Tibial artery (tissue), 4 donors: ENCODE measurements at regions not wholly inside any gene's neighbourhood (a gene's known extent, or its start where the extent isn't known, plus 50 kb on each side); places are given as distances from the start of the nearest gene placed in this dataset.

Experiments
- DNase-seq, 2 donors: peaks; one replicate each; pipeline ENCODE4 v3.0.0-alpha.2; 2019
- H3K27ac ChIP-seq, 2 donors: fragments of 200-600 bp; sonication (generic) in 1 of 2; 1 replicate in 1 of 2; 2 replicates in 1 of 2; pipeline ENCODE4 v1.5.1; 2018 to 2019; ENCODE audit warnings: mild to moderate bottlenecking in 1 of 2
- H3K27me3 ChIP-seq, 2 donors: fragments of 200-600 bp; sonication (generic) in 1 of 2; one replicate each; pipeline versions ENCODE4 v1.5.1 to v1.6.0; 2016 to 2019
- H3K36me3 ChIP-seq, 3 donors: fragments of 200-600 bp; sonication (generic) in 2 of 3; one replicate each; pipeline ENCODE4 v1.5.1; 2016 to 2019; ENCODE audit warnings: mild to moderate bottlenecking in 2 of 3
- H3K4me1 ChIP-seq, 4 donors: fragments of 200-600 bp; sonication (generic) in 2 of 4; 1 replicate in 3 of 4; 2 replicates in 1 of 4; pipeline ENCODE4 v1.5.1; 2016 to 2019
- H3K4me3 ChIP-seq, 2 donors: fragments of 200-600 bp; sonication (generic) in 1 of 2; 1 replicate in 1 of 2; 2 replicates in 1 of 2; pipeline ENCODE4 v1.5.1; 2018 to 2019; ENCODE audit warnings: mild to moderate bottlenecking in 2 of 2
- H3K9me3 ChIP-seq, 3 donors: fragments of 200-600 bp; sonication (generic) in 1 of 3; one replicate each; pipeline ENCODE4 v1.5.1; 2016 to 2019
- CTCF ChIP-seq, 2 experiments: fragments of 200-600 bp in 1 of 2; fragments of 450-650 bp in 1 of 2; IDR thresholded peaks; one replicate each; pipeline ENCODE4 v1.5.1; 2017 to 2019; ENCODE audit warnings: antibody characterized with exemption in 2 of 2, mild to moderate bottlenecking in 1 of 2, moderate library complexity in 1 of 2
- intact Hi-C: fragments of 100-400 bp; cut with DNase I; formaldehyde crosslinking; loops from one replicate; pipeline ENCODE4 v1.15.0; 2023; ENCODE audit warnings: low total_unique reads

- H3K4me3 ChIP-seq = no peak overlapping the region
- DNase-seq = no peak
- H3K27ac ChIP-seq = no peak overlapping the region
- peaks cover 0 to 11% (median 2%) of the 10 kb centered on the region in 4 donors for H3K4me1 ChIP-seq
- intact Hi-C loops = no loop called here
- no peaks in the 10 kb centered on the region for H3K9me3 ChIP-seq
- H3K36me3 ChIP-seq = no peaks in the 10 kb centered on the region
- TF ChIP-seq CTCF (IDR thresholded peaks at IDR 0.05) = no peak
- H3K27me3 ChIP-seq = no peaks in the 10 kb centered on the region
Observed at GRCh38 chr1:168941640-168942039, 164.8 kb upstream of the ATP1B1 start.

- intact Hi-C loops = no loop called here
- no peak for TF ChIP-seq CTCF (IDR thresholded peaks at IDR 0.05)
- H3K4me3 ChIP-seq = no peak overlapping the region
- no peak overlapping the region for H3K27ac ChIP-seq
- H3K4me1 ChIP-seq = peaks cover 0 to 11% (median 2%) of the 10 kb centered on the region in 4 donors
- H3K27me3 ChIP-seq = no peaks in the 10 kb centered on the region
- no peaks in the 10 kb centered on the region for H3K9me3 ChIP-seq
- no peak for DNase-seq
- H3K36me3 ChIP-seq = no peaks in the 10 kb centered on the region
Observed at GRCh38 chr1:168942165-168942564, 164.3 kb upstream of the ATP1B1 start.

GRCh38 chr1:168945870-168946269, 160.6 kb upstream of the ATP1B1 start:
- Histone ChIP-seq H3K36me3 (no peaks in the 10 kb centered on the region), H3K27ac (peak overlapping the region in 1 of 2 donors; percentile 27), H3K9me3 (no peaks in the 10 kb centered on the region), H3K4me1 (peaks cover 0 to 11% (median 2%) of the 10 kb centered on the region in 4 donors), H3K27me3 (no peaks in the 10 kb centered on the region), H3K4me3 (no peak overlapping the region)
- TF ChIP-seq CTCF (IDR thresholded peaks at IDR 0.05) = no peak
- intact Hi-C loops = no loop called here
- peak; percentile 45 to 63 for DNase-seq

GRCh38 chr1:168947041-168947440, 159.4 kb upstream of the ATP1B1 start:
- Histone ChIP-seq H3K4me1 (peaks cover 0 to 11% (median 2%) of the 10 kb centered on the region in 4 donors), H3K4me3 (no peak overlapping the region), H3K9me3 (no peaks in the 10 kb centered on the region), H3K27ac (no peak overlapping the region), H3K36me3 (no peaks in the 10 kb centered on the region), H3K27me3 (no peaks in the 10 kb centered on the region)
- no peak for TF ChIP-seq CTCF (IDR thresholded peaks at IDR 0.05)
- no peak for DNase-seq
- intact Hi-C loops = no loop called here

GRCh38 chr1:168949672-168950071, 156.8 kb upstream of the ATP1B1 start:
- Histone ChIP-seq H3K4me1 (peaks cover 0 to 11% (median 2%) of the 10 kb centered on the region in 4 donors), H3K4me3 (no peak overlapping the region), H3K27ac (no peak overlapping the region), H3K9me3 (no peaks in the 10 kb centered on the region), H3K36me3 (no peaks in the 10 kb centered on the region), H3K27me3 (no peaks in the 10 kb centered on the region)
- intact Hi-C loops = no loop called here
- TF ChIP-seq CTCF (IDR thresholded peaks at IDR 0.05) = no peak
- no peak for DNase-seq

GRCh38 chr1:168957818-168958217, 148.7 kb upstream of the ATP1B1 start:
- no peak for TF ChIP-seq CTCF (IDR thresholded peaks at IDR 0.05)
- intact Hi-C loops = no loop called here
- Histone ChIP-seq H3K4me3 (no peak overlapping the region), H3K36me3 (no peaks in the 10 kb centered on the region), H3K27me3 (no peaks in the 10 kb centered on the region), H3K9me3 (no peaks in the 10 kb centered on the region), H3K4me1 (no peaks in the 10 kb centered on the region), H3K27ac (no peak overlapping the region)
- DNase-seq = no peak
